MCF 10A (cell line): ENCODE measurements at regions not wholly inside any gene's neighbourhood (a gene's known extent, or its start where the extent isn't known, plus 50 kb on each side); places are given as distances from the start of the nearest gene placed in this dataset.

Experiments
- BruUV-seq: library from RNA; stranded (reverse); fragments of 400-500 nt; replicated peaks from 2 replicates; lab custom pipeline; 2021; lab: Mats Ljungman, UMichigan
- CTCF ChIA-PET: fragments of 300-600 bp; sonication (Branson Sonifier 250); formaldehyde crosslinking; extraction: SDS; loops from one replicate; lab custom pipeline; 2021; ENCODE audit warnings: antibody characterized with exemption, inconsistent platforms; lab: Yijun Ruan, JAX
- POLR2A ChIA-PET: fragments of 300-600, 350-650 bp; sonication (Branson Sonifier 250); formaldehyde crosslinking; extraction: SDS; loops from one replicate; lab custom pipeline; 2020; ENCODE audit warnings: antibody characterized with exemption, inconsistent platforms; lab: Yijun Ruan, JAX
- DNase-seq: peaks from one replicate; pipeline ENCODE4 v3.0.0-alpha.2; 2018; ENCODE audit not compliant: unreplicated experiment
- H3K27ac Mint-ChIP-seq: one replicate; pipeline ENCODE4 v1.8.0; 2022; ENCODE audit warnings: mild to moderate bottlenecking, low read depth, mixed read lengths; ENCODE audit not compliant: unreplicated experiment
- H3K27me3 Mint-ChIP-seq: one replicate; pipeline ENCODE4 v1.8.0; 2022; ENCODE audit warnings: mixed read lengths; ENCODE audit not compliant: insufficient read depth, unreplicated experiment
- H3K36me3 Mint-ChIP-seq: one replicate; pipeline ENCODE4 v1.8.0; 2022; ENCODE audit warnings: mild to moderate bottlenecking, moderate library complexity, mixed read lengths; ENCODE audit not compliant: insufficient read depth, unreplicated experiment
- H3K4me1 Mint-ChIP-seq: one replicate; pipeline ENCODE4 v1.8.0; 2022; ENCODE audit warnings: mixed read lengths; ENCODE audit not compliant: insufficient read depth, unreplicated experiment
- H3K4me3 Mint-ChIP-seq: one replicate; pipeline ENCODE4 v1.8.0; 2022; ENCODE audit warnings: mild to moderate bottlenecking, moderate library complexity, mixed read lengths; ENCODE audit not compliant: unreplicated experiment
- H3K9me3 Mint-ChIP-seq: one replicate; pipeline ENCODE4 v1.8.0; 2022; ENCODE audit warnings: mixed read lengths; ENCODE audit not compliant: unreplicated experiment
- intact Hi-C: fragments of 100-400 bp; cut with micrococcal nuclease; formaldehyde crosslinking; loops from 2 replicates; pipeline ENCODE4 v1.14.1; 2022
- TF ChIP-seq, protein P1 (sequence below): fragments of 200-600 bp; IDR thresholded peaks from one replicate; pipeline ENCODE4 v1.8.0; 2022; ENCODE audit warnings: antibody characterized with exemption, mild to moderate bottlenecking; ENCODE audit not compliant: unreplicated experiment

DNA sequence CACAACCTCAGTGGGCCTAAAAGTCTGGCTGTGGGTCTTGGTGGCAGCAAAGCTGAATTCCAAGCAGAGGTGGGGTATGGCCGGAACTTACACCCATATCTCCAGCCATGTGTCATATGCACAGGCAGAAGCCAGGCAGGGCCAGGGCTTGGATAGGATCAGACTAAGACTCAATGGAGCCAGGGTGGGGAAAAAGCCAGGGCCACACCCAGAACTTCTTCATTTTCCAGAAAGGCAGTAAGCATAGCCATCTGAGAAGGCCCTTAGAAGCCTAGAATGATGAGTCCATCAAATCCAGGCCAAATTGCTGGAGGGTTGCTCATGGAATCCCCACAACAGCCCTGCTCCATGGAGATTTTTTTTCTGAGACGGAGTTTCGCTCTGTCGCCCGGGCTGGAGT is 116.2 kb upstream of the SRSF6 start:
- POLR2A ChIA-PET, result no interaction called here
- H3K4me3 Mint-ChIP-seq, result no peak overlapping the region
- peaks cover 11% of the 10 kb centered on the region for H3K27me3 Mint-ChIP-seq
- TF ChIP-seq, protein P1, sequence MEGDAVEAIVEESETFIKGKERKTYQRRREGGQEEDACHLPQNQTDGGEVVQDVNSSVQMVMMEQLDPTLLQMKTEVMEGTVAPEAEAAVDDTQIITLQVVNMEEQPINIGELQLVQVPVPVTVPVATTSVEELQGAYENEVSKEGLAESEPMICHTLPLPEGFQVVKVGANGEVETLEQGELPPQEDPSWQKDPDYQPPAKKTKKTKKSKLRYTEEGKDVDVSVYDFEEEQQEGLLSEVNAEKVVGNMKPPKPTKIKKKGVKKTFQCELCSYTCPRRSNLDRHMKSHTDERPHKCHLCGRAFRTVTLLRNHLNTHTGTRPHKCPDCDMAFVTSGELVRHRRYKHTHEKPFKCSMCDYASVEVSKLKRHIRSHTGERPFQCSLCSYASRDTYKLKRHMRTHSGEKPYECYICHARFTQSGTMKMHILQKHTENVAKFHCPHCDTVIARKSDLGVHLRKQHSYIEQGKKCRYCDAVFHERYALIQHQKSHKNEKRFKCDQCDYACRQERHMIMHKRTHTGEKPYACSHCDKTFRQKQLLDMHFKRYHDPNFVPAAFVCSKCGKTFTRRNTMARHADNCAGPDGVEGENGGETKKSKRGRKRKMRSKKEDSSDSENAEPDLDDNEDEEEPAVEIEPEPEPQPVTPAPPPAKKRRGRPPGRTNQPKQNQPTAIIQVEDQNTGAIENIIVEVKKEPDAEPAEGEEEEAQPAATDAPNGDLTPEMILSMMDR, result no peak
- peaks cover 4% of the 10 kb centered on the region for H3K36me3 Mint-ChIP-seq
- no peak overlapping the region for H3K27ac Mint-ChIP-seq
- no peak for DNase-seq
- H3K9me3 Mint-ChIP-seq, result peaks cover 22% of the 10 kb centered on the region
- no TSS peak for BruUV-seq
- intact Hi-C loops, result no loop called here
- no peaks in the 10 kb centered on the region for H3K4me1 Mint-ChIP-seq
- CTCF ChIA-PET, result interaction anchor here (0.5 kb wide), 1 partner anchor 109 kb away, joined by 3 read pairs; no protein-coding TSS in a partner anchor

DNA sequence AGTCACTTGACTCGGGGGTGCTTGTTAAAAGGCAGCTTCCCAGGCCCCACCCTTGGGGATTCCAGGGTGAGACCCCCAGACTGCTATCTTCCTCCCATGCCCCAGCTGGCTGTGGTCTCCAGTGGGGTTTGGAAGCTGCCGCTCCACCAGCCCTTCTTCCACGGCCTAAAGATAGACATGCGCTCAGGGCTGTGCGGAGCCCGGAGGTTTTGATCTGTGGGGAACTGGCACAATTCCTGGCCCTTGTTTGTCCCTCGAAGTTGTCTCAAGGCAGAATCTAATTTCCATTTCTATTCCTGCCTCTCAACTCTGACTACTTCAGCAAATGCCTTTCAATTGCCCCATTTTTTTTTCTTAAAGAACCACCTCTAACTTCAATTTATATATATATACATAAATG is 120.7 kb upstream of the SRSF6 start:
- CTCF ChIA-PET, result no interaction called here
- Mint-ChIP-seq H3K9me3 (peaks cover 33% of the 10 kb centered on the region), H3K27ac (no peak overlapping the region), H3K4me1 (no peaks in the 10 kb centered on the region), H3K27me3 (no peaks in the 10 kb centered on the region), H3K4me3 (no peak overlapping the region), H3K36me3 (peaks cover 12% of the 10 kb centered on the region)
- POLR2A ChIA-PET, result no interaction called here
- TF ChIP-seq, protein P1, result no peak
- BruUV-seq, result no TSS peak
- intact Hi-C loops, result no loop called here
- DNase-seq, result no peak

DNA sequence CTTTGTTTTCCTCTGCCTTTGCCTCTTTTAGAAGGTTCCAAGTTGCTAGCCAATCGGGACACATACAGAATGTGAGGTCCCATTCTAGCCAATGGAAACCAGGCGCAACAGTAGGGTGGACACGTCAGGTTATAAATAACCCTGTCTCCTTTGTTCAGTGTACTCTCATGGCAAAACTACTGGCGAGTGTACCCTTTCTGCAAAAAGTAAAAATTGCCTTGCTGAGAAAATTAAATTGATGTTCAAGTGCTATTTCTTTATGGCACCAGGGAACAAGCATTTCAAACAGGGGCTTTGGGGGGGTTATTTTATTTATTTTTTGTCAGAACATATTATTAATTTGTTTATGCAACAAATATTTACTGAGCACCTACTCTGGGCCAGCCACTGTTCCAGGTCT is 123.6 kb upstream of the SRSF6 start:
- Mint-ChIP-seq H3K27ac (no peak overlapping the region), H3K4me3 (no peak overlapping the region), H3K4me1 (no peaks in the 10 kb centered on the region), H3K27me3 (no peaks in the 10 kb centered on the region), H3K36me3 (peaks cover 12% of the 10 kb centered on the region), H3K9me3 (peaks cover 41% of the 10 kb centered on the region)
- POLR2A ChIA-PET, result no interaction called here
- CTCF ChIA-PET, result no interaction called here
- TF ChIP-seq, protein P1, result no peak
- DNase-seq, result no peak
- BruUV-seq, result no TSS peak
- intact Hi-C loops, result no loop called here

DNA sequence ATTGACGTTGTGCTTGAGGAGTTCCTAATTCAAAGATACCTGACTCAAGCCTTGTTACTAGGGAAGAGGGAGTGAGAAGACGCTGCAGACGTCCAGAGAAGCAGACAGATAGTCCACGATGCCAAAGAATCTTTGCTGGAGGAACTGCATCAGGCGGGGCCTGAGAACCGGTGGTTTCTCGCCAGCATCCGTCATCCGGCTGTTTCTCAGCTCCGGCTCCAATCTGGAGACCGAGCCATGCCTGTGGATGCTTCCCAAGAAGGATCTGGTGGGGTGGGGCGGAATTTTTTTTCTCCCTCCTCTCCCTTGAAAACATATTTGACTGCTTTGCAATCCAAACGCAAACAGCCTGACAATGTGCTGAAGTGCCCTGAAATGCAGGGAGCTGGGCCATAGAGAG is 125.8 kb upstream of the SRSF6 start:
- Mint-ChIP-seq H3K27ac (no peak overlapping the region), H3K4me3 (no peak overlapping the region), H3K9me3 (peaks cover 41% of the 10 kb centered on the region), H3K36me3 (peaks cover 8% of the 10 kb centered on the region), H3K27me3 (no peaks in the 10 kb centered on the region), H3K4me1 (no peaks in the 10 kb centered on the region)
- TF ChIP-seq, protein P1, result no peak
- no TSS peak for BruUV-seq
- POLR2A ChIA-PET, result interaction anchor here (0.6 kb wide), 1 partner anchor 15 kb away, joined by 4 read pairs; no protein-coding TSS in a partner anchor
- intact Hi-C loops, result no loop called here
- CTCF ChIA-PET, result no interaction called here
- DNase-seq, result no peak
